ENCODE measurements at regions not wholly inside any gene's neighbourhood (a gene's known extent, or its start where the extent isn't known, plus 50 kb on each side); places are given as distances from the start of the nearest gene placed in this dataset.

DNA sequence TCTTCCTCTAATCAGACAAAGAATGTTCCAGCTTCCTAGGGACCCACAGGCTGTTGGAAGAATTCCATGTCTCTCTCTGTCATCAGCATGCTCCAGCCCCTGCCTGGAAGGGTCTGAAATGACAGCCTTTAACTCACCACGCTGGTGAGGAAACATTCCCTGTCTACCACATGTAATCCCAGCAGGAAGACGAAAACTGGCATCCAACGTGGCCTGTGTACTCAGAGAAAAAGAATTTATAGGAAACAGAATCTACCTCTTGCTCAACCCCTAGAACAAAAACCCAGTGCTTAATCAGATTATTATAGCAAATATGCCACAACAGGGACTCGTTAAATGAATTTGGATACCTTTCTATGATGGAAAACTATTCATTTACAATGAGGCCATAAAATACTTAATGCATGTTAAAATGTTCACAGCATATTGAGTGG is 147.3 kb upstream of the FOXF1 start:
- no peaks in the 10 kb centered on the region for H3K4me1 ChIP-seq (ENCODE audit: control insufficient read depth in 1 of 2, insufficient read depth in 2 of 2, low read length in 2 of 2)
- no peaks in the 10 kb centered on the region for H3K79me2 ChIP-seq (ENCODE audit: insufficient read depth, low read length)
- TF ChIP-seq, protein P1, sequence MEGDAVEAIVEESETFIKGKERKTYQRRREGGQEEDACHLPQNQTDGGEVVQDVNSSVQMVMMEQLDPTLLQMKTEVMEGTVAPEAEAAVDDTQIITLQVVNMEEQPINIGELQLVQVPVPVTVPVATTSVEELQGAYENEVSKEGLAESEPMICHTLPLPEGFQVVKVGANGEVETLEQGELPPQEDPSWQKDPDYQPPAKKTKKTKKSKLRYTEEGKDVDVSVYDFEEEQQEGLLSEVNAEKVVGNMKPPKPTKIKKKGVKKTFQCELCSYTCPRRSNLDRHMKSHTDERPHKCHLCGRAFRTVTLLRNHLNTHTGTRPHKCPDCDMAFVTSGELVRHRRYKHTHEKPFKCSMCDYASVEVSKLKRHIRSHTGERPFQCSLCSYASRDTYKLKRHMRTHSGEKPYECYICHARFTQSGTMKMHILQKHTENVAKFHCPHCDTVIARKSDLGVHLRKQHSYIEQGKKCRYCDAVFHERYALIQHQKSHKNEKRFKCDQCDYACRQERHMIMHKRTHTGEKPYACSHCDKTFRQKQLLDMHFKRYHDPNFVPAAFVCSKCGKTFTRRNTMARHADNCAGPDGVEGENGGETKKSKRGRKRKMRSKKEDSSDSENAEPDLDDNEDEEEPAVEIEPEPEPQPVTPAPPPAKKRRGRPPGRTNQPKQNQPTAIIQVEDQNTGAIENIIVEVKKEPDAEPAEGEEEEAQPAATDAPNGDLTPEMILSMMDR (IDR thresholded peaks at IDR 0.05), result no peak
- no peaks in the 10 kb centered on the region for H3K9me3 ChIP-seq (replicated peaks in 1 of 2; ENCODE audit: control insufficient read depth in 1 of 2, insufficient read depth in 1 of 2, low read length in 2 of 2)
- no peak for DNase-seq
- H3K9ac ChIP-seq (ENCODE audit: insufficient read depth, low read length, poor library complexity, severe bottlenecking), result no peak overlapping the region
- H3K4me2 ChIP-seq (replicated peaks; ENCODE audit: extremely low read depth, low read length, poor library complexity, severe bottlenecking), result no peak overlapping the region
- Mint-ChIP-seq H3K4me3 (no peak overlapping the region), H3K4me1 (no peaks in the 10 kb centered on the region), H3K27ac (no peak overlapping the region), H3K36me3 (no peaks in the 10 kb centered on the region), H3K27me3 (ENCODE audit: low read depth in 3 of 3) (peaks cover 16 to 41% (median 23%) of the 10 kb centered on the region in 3 donors), H3K9me3 (no peaks in the 10 kb centered on the region)
- H4K20me1 ChIP-seq (ENCODE audit: insufficient read depth, low read length), result no peaks in the 10 kb centered on the region
- no CpG with 5 or more reads among the region's 4 CpGs for WGBS (ENCODE audit: insufficient coverage)
- no peak overlapping the region for H3K27ac ChIP-seq (ENCODE audit: low read depth in 1 of 2, low read length in 2 of 2)
- intact Hi-C loops (cut with micrococcal nuclease), result no loop called here
- no peaks in the 10 kb centered on the region for H3K27me3 ChIP-seq (ENCODE audit: control insufficient read depth in 2 of 2, insufficient read depth in 2 of 2, low read length in 2 of 2)
- H3K36me3 ChIP-seq (replicated peaks in 1 of 2; ENCODE audit: control insufficient read depth in 1 of 2, insufficient read depth in 2 of 2, low read length in 2 of 2), result no peaks in the 10 kb centered on the region
- no peak overlapping the region for H3K4me3 ChIP-seq (replicated peaks in 1 of 3; ENCODE audit: low read depth in 2 of 3, low read length in 3 of 3)
- H2AFZ ChIP-seq (ENCODE audit: insufficient read depth, low read depth, low read length, poor library complexity, severe bottlenecking), result no peak overlapping the region

DNA sequence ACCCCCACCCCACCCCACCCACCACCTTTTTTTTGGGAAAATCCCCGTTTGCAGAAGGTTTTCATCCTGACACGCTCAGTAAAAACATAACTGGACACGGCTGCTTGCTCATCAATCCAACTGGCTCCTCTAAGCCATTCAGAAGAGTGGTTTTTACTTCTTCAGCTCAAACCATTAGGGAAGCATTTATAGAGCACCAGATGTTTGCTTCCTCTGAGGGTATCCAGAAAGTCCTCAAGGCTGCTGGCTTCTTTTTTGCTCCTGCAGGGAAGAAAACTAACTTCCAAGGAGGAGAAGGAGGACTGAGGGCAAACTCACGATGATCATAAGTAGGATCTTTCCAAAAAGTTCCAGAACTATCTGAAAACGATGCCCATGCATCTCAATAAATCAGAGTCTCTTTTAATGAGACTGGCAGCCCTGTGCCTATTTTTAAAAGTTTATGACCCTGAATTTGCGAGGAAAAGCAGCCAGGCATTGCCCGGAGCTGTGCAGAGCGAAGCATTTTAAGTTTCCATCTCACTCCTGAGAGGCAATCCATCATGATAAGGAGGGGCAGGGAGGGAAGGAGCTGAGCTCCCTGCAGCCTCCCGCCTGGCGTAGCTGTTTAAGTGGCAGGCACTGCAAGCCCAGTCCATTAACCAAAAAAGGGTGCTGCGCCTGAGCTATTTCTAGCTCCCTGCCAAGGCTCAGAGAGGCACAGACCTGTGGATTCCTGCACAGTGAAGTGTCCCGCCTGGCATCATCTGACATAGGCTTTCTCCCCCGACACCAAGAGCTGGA is 146.3 kb upstream of the FOXF1 start:
- no peaks in the 10 kb centered on the region for H3K4me1 Mint-ChIP-seq
- peaks cover 16 to 39% (median 24%) of the 10 kb centered on the region in 3 donors for H3K27me3 Mint-ChIP-seq (ENCODE audit: low read depth in 3 of 3)
- intact Hi-C loops (cut with micrococcal nuclease), result no loop called here

More for the DNA sequence above, 146.3 kb upstream of the FOXF1 start:
- Histone ChIP-seq H3K9ac (ENCODE audit: insufficient read depth, low read length, poor library complexity, severe bottlenecking) (no peak overlapping the region), H3K4me1 (ENCODE audit: control insufficient read depth in 1 of 2, insufficient read depth in 2 of 2, low read length in 2 of 2) (no peaks in the 10 kb centered on the region), H3K79me2 (ENCODE audit: insufficient read depth, low read length) (no peaks in the 10 kb centered on the region), H3K4me2 (replicated peaks; ENCODE audit: extremely low read depth, low read length, poor library complexity, severe bottlenecking) (no peak overlapping the region), H3K36me3 (replicated peaks in 1 of 2; ENCODE audit: control insufficient read depth in 1 of 2, insufficient read depth in 2 of 2, low read length in 2 of 2) (no peaks in the 10 kb centered on the region), H3K4me3 (replicated peaks in 1 of 3; ENCODE audit: low read depth in 2 of 3, low read length in 3 of 3) (no peak overlapping the region), H3K27ac (ENCODE audit: low read depth in 1 of 2, low read length in 2 of 2) (no peak overlapping the region), H3K9me3 (replicated peaks in 1 of 2; ENCODE audit: control insufficient read depth in 1 of 2, insufficient read depth in 1 of 2, low read length in 2 of 2) (no peaks in the 10 kb centered on the region), H3K27me3 (ENCODE audit: control insufficient read depth in 2 of 2, insufficient read depth in 2 of 2, low read length in 2 of 2) (no peaks in the 10 kb centered on the region), H2AFZ (ENCODE audit: insufficient read depth, low read depth, low read length, poor library complexity, severe bottlenecking) (no peak overlapping the region), H4K20me1 (ENCODE audit: insufficient read depth, low read length) (no peaks in the 10 kb centered on the region)
- no peaks in the 10 kb centered on the region for H3K9me3 Mint-ChIP-seq
- TF ChIP-seq, protein P1 (IDR thresholded peaks at IDR 0.05), result no peak
- WGBS (ENCODE audit: insufficient coverage), result 49% methylated on average over 13 of the region's 13 CpGs
- H3K27ac Mint-ChIP-seq, result no peak overlapping the region
- H3K4me3 Mint-ChIP-seq, result no peak overlapping the region
- DNase-seq, result no peak
- H3K36me3 Mint-ChIP-seq, result no peaks in the 10 kb centered on the region
